ENCODE measurements at regions not wholly inside any gene's neighbourhood (a gene's known extent, or its start where the extent isn't known, plus 50 kb on each side); places are given as distances from the start of the nearest gene placed in this dataset.

- TF ChIP-seq, protein P1, sequence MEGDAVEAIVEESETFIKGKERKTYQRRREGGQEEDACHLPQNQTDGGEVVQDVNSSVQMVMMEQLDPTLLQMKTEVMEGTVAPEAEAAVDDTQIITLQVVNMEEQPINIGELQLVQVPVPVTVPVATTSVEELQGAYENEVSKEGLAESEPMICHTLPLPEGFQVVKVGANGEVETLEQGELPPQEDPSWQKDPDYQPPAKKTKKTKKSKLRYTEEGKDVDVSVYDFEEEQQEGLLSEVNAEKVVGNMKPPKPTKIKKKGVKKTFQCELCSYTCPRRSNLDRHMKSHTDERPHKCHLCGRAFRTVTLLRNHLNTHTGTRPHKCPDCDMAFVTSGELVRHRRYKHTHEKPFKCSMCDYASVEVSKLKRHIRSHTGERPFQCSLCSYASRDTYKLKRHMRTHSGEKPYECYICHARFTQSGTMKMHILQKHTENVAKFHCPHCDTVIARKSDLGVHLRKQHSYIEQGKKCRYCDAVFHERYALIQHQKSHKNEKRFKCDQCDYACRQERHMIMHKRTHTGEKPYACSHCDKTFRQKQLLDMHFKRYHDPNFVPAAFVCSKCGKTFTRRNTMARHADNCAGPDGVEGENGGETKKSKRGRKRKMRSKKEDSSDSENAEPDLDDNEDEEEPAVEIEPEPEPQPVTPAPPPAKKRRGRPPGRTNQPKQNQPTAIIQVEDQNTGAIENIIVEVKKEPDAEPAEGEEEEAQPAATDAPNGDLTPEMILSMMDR (conservative IDR thresholded peaks at IDR 0.05) = no peak
- no peak for TF ChIP-seq ZFX (IDR thresholded peaks at IDR 0.05)
- peak overlapping the region; percentile 27; the same call in 1 of the 2 replicates for H3K27ac ChIP-seq
Observed at GRCh38 chr9:746661-747434, 94.6 kb upstream of the DMRT1 start.

- TF ChIP-seq ZFX (IDR thresholded peaks at IDR 0.05) = no peak
- TF ChIP-seq, protein P1 (conservative IDR thresholded peaks at IDR 0.05) = no peak
- H3K27ac ChIP-seq = peak overlapping the region; percentile 27; the same call in 1 of the 2 replicates
Observed at GRCh38 chr9:747567-747966, 93.9 kb upstream of the DMRT1 start.

DNA sequence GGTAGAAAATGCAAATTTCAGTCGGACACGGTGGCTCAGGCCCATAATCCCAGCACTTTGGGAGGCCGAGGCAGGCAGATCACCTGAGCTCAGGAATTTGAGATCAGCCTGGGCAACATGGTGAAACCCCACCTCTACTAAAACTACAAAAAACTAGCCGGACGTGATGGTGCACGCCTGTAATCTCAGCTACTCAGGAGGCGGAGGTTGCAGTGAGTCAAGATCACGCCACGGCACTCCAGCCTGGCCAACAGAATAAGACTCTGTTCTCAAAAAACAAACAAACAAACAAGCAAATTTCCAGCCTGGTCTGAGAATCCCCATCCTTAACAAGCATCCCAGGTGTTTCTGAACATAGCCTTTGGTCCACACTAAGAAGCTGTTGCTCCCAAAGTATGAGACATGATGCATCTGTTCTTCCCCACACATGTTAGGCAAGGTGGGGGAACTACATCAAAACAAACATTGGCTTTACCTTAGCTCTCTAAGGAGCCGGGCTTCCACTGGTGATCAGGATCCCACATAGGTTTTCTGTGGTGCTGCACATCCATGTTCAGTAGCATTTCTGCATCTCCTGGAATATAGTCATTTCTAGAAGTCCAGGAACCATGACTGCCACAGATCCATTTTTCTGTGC is 92.5 kb upstream of the DMRT1 start:
- TF ChIP-seq ZFX (IDR thresholded peaks at IDR 0.05) = no peak
- TF ChIP-seq, protein P1 (conservative IDR thresholded peaks at IDR 0.05) = no peak
- no peak overlapping the region for H3K27ac ChIP-seq

- no peak overlapping the region for H3K27ac ChIP-seq
- TF ChIP-seq ZFX (IDR thresholded peaks at IDR 0.05) = no peak
Observed at GRCh38 chr9:749716-750115, 91.8 kb upstream of the DMRT1 start.

DNA sequence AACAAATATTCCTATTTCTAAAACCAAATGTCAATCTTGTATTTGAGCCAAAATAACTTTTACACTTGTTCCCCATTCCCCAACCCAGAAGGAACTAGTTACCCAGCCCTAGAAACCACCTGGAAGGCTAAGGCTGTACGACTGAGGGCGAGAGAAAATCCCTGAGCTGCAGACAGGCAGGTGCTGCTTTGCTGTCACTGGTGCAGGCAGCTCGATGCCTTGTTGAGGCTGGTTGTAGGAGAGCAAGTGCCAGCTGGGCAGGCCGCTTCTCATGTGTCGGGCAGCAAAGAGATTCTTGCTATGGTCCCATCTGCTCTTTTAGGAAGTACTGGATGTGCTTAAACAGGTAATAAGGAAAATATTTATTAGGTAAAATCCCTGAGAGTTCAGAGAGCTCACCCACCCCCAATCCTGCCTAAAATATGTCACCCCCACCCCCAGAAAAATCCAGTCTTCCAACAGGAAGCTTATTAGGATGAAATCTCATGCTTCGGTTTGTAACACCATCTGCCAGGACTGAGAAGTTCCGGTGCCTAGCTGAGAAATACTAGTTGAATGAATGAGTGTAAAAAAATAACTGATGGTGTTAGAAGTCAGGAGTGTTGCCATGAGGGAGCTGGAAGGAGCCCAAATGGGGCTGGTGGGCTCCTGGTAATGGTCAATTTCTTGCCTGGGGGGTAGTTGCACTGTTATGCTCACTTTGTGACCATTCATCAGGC is 91.1 kb upstream of the DMRT1 start:
- TF ChIP-seq ZFX (IDR thresholded peaks at IDR 0.05) = no peak
- TF ChIP-seq, protein P1 (conservative IDR thresholded peaks at IDR 0.05) = no peak
- H3K27ac ChIP-seq = no peak overlapping the region

DNA sequence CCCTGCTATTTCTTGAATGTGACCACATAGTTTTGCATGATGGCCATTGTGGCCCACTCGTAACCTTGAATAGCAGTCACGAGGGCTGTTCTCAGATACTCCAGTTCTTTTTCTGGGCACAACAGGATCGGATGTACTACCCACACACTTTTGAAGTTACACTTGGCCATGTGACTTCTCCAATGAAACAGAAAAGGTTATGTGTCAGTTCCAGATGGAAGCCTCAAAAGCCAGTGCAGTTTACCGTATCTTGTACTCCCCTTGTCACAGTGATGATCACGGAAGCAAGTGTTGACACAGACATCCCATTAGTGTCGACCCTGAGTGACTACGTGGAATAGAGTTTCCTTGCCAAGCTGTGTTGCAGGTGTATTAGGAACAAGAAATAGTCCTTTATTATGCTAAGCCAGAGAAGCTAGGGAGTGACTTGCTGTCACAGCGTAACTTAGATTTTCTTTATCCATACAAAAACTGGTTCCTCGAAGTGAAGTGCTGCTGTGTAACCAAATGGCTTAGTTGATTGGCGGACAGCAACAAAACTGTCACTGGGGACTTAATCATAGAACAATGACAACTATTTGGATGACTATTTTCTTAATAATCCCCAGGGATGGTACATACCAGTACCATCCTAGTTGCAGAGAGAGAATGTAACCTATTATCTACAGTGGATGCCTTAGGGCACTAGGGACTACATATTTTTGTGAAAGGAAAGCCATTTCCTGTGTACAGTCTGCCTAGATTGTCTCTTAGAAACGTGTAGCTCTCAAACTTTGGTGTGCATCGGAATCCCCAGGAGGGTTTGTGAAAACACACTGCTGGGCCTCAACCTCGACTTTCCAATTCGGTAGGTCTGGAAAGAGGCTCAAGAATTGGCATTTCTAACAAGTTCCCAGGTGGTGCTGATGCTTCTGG is 90.1 kb upstream of the DMRT1 start:
- no peak overlapping the region for H3K27ac ChIP-seq
- TF ChIP-seq ZFX (IDR thresholded peaks at IDR 0.05) = no peak
- TF ChIP-seq, protein P1 (conservative IDR thresholded peaks at IDR 0.05) = no peak

- H3K27ac ChIP-seq = no peak overlapping the region
Observed at GRCh38 chr9:752201-752600, 89.3 kb upstream of the DMRT1 start.

More at GRCh38 chr9:752201-752600, 89.3 kb upstream of the DMRT1 start:
- TF ChIP-seq, protein P1 (conservative IDR thresholded peaks at IDR 0.05) = no peak
- TF ChIP-seq ZFX (IDR thresholded peaks at IDR 0.05) = no peak

All from C4-2B (cell line).